ENCODE measurements at regions not wholly inside any gene's neighbourhood (a gene's known extent, or its start where the extent isn't known, plus 50 kb on each side); places are given as distances from the start of the nearest gene placed in this dataset.

DNA sequence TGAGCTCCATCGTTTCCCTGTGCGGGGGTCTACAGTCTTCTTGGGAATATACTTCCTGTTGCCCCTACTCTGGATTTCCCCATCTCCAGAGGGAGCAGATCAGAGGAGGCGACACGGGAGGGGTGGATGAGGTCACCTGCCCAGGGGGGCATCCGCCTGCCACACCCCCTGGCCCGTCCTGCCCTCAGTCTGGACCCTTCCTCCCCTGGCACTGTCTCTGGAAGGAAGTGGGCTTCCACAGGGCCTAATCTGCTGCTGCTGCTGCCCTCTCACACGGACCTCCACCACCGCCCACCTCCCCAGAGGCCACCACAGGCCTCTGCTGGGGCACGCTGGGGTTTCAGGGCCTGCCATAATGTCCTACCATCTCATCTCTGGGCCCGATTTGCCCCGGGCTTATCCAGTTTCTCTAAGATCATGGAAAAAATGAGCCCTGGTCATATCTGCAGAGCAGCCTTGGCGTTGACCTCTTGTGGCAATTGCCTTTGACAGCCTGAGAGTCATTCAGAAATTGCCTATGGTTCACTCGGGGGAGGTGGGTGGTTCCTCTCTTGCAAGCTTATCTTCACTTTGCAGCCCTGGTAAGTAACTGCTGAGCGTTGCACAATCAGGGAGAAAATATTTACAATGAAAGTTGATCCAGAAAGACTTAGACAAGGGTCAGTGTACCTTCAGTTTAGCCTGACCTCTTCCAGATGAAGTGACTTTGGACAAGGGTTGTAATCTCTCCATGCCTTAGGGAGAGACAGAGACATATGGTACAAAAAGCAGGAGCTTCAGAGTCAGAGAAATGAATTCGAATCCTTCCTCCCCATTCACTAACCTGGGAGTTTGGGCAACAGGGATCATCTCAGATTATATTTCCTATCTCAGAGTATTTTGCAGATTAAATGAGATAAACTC lies 252.4 kb downstream of the TOMM20 start:
- no peak for DNase-seq

DNA sequence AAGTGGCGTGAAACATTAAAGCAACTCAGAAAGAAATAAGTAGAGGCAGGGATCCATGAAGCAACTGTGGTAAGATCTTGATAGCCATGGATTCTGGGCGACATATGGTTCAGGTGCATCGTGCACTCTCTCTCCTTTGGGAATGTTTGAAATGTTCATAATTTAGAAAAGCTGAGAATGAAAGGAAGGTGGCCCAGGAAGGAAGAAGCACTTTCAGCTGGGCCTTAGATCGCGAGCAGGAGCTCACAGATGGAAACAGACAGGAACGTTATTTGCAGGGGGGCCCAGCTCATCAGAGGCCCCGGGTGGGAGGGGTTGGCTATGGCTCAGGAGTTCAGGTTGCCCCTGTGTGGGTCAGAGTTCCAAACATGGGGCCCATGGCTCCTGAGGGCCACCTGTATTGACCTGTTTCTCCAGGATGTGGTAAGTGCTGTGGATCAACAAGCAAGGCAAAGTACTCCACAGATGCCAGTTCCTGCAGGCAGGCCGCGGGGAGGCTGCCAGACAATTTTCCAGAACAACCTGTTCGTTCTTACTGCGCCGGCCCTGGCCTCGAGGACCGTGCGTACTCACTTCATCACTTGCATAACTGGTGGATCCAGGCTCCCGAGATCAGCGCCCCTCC lies 253.2 kb downstream of the TOMM20 start:
- no peak for DNase-seq

DNA sequence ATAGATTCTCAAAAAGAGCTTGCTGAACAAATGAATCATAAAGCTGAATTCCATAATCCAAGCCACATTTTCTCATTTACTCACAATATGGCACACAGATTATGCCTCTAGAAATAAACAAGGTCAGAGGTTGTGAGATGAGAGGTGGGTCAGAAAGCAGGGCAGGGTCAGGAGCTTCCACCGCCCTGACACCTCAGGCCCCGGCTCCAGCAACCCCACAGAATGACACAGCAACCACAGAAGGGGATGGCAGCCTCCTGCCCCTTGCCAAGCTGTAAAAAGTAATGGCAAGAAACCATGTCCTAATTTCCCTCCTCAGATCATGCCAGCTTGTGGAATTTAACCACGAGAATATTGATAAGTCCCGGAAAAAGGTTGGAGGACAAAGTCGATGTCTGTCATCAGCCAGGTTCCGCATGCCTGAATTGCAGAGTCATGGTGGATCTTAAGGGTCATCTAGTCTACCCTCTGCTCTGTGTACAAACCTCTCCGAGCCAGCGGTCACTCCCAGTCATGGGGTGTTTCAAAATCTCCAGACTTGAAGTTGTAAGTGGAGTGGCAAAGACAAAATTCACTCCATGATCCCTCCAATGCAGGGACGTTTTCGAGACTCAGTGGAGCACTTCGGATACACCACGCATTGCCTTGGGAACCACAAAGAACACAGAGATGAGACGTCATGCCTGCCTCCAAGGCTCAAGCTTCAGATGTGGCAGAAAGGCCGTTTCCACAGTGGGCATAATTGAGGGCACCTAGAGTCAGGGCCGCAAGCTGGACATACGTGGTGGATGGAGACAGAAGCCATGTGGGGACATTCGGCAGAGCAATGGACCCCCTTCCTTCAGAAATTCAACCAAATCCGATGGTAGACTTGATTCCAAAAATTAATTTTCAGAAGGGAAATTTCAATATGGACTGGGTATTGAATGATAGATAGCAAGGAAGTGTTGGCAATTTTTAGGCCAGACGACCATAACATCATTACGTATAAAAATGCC lies 254.0 kb downstream of the TOMM20 start:
- DNase-seq, result no peak

DNA sequence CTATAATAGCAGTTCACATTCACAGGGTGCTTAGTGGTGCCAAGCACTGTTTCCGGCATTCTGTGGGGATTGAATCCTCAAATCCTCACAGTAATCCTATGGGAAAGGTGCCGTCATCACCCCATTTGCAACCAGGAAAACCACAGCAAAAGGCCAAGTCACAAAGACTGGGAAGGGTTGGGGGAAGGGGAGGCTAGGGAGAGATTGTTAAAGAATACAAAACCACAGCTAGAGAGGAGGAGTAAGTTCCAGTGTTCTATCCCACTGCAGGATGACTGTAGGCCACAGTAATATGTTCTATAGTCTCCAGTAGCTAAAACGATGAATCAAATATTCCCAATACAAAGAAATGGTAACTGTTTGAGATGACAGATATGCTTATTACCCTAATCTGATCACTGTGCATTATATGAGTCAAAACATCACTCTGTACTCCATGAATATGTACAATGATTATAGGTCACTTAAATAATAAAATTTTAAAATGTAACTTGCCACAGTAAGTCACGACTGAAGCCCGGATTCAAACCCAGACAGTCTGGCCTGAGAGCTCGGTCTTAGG lies 256.8 kb downstream of the TOMM20 start:
- DNase-seq, result peak; percentile 96

DNA sequence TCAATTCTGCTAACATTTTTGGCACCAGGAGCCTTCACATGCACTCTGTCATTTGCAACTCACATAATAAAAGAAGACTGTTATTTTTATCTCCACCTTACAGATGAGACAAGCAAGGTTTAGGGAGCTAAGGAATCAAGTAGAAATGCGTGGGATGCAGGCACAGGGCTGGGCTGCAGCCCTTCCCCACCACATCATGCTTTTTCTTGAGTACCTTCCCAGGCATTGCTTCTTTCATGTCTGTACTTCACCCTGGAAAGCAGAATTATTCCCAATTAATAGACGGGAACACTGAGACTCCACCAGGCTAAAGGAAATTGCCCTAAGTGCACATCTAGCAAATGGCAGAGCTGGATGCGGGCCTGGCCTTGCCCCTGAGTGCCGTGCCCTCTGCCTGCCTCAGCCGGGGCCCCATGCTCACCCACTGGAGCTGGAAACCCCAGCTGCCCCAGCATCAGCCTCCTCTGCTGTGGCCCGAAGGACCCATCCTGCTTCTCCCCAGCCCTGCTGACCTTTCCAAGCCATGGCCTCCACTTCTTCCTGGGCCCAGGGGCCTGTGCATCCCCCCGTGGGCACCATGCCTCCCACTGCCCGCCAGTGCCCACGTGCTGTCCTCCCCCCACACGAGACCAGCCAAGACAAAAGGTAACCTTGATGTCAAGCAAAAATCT lies 257.5 kb downstream of the TOMM20 start:
- no peak for DNase-seq

DNA sequence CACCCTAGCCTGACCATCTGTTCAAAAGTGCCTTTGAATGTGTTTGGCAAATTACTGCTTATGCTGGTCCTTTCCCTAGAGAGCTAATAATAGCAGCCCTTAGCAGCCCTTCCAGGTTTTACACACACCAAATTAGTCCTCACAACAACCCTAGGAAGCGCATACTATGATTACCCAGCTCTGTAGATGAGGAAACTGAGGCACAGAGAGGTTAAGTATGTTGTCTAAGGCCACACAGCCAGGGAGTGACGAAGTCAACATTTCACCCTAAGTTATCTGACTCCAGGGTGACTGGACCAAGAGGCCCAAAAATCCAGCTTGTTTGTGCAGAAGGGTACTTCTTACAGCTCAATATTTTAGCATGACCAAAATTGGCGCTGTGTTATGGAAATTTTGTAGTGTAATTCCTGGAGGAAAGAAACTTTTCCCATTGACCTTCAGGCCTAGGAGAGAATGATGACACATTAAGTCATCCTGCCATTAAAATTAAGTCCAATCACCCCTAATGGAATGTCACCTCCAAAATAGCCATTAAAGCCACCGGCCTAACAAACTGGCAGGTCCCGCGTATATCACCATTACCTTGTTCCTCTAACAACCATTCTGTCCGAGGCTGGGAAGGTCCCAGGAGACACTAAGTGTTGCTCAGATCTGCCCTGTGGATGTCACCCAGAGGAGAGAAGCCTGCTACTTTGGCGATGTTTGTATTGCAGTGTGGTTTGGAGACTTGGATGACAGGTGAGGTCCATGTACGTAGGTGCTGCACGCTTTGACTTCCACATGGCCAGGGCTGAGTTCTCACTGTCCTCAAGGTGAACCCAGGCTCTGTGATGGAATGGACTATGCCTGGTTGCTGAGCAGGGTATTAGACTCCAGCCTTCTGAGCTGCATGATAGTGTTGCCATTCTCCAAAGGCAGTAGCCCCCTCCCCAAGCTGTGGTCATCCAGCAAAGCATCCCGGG lies 258.3 kb downstream of the TOMM20 start:
- DNase-seq, result no peak

DNA sequence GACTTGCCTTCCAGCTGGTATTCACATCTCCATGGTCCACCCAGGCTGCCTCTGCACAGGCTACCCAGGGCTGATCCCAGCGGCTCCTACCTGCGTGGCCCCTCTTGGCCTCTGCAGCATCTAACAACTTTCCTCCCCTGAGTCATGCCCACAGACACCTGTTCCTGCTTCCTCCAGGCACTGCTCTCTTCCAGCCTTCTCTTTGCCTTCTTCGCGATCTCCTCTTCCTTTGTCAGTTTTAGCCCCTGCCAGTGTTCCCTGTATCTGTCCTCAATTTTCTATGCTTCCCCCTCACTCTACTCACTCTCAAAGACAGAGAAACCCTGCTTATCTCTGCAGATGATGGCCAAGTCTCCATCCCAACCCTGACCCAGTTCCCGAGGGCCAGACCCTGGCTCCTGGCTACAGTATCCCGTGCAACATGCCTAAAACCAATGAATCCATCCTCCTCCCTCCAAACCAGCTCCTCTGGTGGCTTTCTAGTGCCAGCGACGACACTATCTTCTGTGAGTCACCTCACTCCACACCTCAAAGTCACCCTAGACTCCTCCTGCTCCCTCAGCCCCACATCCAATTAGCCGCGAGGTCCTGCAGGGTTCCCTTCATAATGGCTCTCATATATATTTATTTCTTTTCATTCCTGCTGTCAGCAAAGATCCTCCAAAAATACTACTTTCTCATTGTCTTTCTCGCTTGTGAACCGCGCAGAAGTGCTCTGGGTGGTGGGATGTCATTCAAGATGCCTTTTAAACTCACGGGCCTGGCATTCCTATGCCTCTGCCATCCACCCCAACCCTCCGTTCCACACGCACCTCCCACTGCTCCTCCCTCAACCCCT lies 259.2 kb downstream of the TOMM20 start:
- no peak for DNase-seq

DNA sequence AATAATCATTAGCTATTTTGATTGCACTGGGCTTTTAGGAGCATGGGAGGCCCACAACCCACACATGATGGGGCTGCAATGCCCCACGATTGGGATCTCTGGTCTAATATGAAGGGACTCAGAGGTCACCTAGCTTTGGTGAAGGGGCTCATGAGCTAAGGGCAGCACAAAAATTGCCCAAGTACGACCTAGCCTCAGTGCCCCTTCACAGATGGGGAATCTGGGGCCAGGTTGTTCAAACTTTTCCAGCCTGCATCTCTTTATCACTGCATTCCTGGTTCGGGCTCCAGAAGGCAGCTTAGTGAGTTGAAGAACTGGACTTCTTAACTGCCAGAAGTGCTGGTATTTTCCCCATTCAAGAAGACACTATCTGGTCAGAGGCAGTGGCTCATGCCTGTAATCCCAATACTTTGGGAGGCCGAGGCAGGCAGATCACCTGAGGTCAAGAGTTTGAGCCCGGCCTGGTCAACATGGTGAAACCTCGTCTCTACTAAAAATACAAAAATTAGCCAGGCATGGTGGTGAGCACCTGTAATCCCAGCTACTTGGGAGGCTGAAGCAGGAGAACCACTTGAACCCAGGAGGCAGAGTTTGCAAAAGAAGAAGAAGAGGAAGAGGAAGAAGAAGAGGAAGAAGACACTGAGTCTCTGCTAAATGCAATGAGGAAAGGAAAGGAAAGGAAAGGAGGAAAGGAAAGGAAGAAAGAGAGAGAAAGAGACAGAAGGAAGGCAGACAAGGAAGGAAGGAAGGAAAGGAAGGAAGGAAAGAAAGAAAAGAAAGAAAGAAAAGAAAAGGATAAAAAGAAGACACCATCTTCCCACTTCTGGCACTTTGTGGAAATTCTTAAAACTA lies 258.5 kb upstream of the IRF2BP2 start:
- DNase-seq, result no peak

DNA sequence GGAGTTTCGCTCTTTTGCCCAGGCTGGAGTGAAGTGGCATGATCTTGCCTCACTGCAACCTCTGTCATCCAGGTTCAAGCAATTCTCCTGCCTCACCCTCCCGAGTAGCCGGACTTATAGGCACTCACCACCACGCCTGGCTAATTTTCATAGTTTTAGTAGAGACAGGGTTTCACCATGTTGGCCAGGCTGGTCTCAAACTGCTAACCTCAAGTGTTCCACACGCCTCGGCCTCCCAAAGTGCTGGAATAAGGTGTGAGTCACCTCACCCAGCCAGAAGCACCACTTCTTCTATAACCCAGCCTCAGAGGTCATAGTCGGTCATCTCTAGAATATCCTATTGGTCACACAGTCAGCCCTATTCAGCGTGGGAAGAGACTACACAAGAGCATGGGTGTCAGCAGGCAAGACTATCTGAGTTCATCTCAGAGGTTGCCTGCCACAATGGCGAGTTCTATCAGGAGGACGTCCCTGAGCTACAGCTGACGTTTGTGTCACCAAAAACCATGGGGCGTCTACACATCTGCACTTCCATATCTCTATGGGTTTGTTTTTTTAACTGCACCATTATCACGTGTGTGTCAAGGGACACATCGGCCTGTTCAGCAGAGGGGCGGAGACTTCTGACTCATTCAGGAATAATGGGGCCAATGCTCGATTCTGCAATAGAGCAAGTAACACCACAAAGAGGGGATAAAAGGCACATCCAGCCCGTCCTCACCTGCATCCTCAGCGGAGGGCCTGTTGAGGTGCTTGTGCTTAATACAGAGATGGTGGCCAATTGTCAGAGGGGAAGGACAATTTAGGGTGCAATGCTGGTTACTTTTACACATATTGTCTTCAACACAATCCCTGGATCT lies 256.3 kb upstream of the IRF2BP2 start:
- peak; percentile 71 for DNase-seq

DNA sequence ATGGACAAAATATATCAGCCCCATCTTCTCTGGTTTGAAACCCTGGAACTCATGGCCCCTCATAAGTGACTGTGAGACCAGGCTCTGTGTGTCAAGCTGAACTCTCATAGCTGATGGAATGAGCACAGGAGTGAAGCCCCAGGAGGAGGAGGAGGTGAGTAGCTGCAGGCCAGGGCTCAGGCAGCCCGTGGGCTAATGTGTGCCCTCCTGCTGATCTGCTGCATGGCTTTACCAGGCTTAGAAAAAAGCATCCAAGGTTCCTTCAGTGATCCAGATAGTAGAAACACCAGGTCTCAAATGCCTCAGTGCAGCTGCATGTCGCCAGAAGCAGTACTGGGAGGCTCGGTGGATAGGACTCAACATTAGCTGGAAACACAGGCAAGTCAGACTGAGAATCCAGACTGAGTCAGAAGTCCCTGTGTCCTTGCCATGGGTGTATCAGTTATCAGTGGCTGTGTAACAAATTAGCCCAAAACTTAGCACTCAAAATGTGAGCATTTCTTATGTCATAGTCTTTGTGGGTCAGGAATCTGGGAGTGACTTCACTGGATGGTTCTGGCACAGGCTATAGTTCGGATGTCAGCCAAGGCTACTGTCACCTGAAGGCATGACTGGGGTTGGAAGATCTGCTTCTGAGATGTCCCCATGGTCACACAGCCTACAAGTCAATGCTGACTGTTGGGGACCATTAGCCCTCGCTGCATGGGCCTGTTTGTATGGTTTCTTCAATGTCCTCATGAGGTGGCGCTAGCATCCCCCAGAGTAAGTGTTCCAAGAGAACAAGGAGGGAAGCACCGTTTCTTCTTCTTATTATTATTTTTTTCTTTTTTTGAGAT lies 255.4 kb upstream of the IRF2BP2 start:
- DNase-seq, result no peak

DNA sequence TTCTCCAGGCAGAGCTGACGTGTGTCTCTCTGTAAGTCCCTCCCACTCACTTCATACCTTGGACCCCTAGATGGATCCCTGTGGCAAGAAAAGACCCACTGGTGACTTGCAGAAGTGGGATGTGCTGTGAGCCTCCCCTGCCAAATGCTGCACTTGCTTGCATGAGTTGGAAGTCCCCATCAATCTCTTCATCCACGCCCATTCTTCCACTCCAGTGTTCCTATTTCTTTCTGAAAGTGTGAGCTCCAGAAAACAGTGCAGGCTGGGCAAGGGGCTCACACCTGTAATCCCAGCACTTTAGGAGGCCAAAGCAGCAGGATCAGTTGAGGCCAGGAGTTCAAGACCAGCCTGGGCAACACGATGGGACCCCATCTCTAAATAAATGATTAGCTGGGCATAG lies 254.1 kb upstream of the IRF2BP2 start:
- no peak for DNase-seq

DNA sequence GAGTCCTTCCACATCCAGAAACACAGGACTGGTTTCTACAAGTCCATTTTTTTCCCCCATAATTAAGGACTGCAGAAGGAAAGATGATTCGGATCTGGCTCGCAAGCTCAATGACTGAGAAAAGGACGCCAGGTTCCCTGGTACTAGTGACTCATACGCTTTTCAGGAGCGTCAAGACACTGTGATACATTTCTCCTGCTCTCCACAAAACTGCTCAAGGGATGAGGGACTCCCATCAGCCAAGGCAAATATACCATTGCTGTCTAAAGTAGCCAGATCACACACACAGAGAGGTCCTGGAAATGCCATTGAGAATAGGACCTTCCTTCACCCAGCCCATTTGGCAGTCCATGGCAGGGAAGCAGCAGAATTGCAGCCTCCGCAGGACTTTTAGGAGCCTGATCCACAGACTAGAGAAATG lies 253.6 kb upstream of the IRF2BP2 start:
- peak; percentile 64 for DNase-seq

DNA sequence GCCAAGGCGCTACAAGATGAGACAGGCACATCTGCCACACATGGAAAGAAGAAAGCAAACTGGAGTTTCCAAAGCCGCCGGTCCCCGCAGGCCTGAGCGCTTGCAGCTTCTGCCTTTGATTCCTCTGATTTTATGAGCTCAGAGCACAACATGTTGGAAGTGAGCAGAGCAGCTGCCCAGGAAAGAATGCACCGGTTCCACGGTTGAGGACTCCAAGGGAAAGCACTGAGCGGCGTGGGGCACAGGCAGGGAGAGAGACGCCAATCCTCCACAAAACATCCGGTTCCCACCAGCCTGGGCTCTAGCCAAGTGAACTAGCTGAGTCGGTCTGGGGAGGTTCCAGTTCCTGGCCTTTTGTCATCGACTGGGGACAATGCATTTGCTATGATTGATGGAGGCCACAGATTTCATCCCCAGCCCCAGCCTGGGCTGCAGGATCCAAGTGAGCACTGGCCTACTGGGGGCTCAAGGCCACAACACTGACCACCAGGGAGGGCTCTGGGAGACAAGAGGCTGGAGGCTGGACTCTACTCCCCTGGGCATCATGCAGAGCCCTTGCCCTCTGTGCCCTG lies 253.1 kb upstream of the IRF2BP2 start:
- DNase-seq, result peak; percentile 69

DNA sequence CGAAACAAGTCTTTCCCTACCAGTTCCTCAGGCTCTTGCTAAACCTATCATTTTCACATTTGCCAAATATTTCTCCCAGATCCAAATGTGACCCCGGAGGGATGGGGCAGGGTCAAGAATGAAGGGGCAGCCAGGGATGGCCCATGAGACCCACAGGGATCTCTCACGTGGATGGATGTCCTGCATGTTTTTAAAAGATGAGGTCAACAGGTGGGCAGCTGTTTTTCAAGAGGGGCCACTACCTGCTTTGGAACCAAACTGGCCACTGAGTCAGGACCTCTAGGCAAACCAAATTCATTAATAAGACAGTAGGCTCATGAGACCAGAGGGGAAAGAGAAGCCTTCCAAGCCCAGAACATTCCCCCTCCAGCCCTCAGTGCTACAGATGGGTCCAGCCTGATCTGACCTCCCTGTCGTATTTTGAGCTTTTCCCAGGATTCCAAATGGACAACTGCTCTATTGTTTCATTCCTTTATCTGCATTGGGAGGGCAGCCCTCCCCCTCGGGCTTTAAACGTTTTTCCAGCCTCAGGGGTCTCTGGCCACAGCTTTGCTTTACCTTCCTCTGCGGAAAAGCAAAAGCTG lies 252.5 kb upstream of the IRF2BP2 start:
- DNase-seq, result no peak

DNA sequence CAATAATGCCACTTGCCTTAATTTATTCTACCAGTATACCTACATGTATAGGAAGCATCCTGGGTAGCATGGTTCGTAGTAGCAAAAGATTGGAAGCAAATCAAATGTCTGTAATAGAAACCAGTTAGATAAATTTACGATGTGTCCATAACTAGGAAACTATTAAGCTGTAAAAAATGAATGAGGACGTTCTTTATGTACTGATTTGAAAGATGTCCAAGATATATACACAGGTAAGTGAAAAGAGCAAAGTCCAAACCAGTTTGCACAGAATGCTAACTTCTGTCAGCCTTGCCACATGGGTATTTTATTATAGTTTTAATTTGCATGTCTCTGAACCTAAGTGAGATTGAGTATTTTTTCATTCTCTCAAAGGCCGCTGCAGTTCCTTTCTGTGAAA lies 251.8 kb upstream of the IRF2BP2 start:
- DNase-seq, result no peak

DNA sequence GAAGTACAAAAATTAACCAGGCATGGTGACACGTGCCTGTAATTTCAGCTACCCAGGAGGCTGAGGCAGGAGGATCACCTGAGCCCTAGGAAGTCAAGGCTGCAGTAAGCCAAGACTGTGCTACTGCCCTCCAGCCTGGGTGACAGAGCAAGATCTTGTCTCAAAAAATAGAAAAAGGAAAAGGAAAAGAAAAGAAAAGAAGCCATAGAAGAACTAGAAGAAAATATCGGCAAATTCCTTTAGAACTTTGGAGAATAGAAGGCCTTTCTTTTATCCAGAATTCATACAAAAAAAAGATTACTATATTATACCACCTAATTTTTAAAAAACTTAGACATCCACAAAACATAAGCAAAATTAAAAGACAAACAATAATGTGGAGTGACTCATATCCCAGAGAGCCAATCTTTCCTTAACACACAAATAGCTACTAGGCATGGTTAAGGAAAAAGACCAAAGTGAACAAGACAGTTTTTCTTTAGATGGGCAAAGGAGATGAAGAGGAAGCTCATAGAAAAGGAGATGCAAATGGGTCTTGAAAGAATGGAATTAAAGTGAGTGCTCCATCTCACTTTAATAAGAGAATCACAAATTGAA lies 251.1 kb upstream of the IRF2BP2 start:
- no peak for DNase-seq
